Activated B cell treated with CpG ODN at 0.5 μM for 24 hours (primary cell): ENCODE measurements at regions not wholly inside any gene's neighbourhood (a gene's known extent, or its start where the extent isn't known, plus 50 kb on each side); places are given as distances from the start of the nearest gene placed in this dataset.

Experiments used
- ATAC-seq: fragments of 200-7000 bp; cut with Tn5 transposase; one replicate; pipeline ENCODE4 v1.10.0; 2021; ENCODE audit warnings: low read depth, mild to moderate bottlenecking, moderate library complexity
- CTCF ChIA-PET: fragments of 350-600 bp; sonication (Branson Sonifier 250); formaldehyde crosslinking; loops from one replicate; lab custom pipeline; 2021; ENCODE audit warnings: antibody characterized with exemption; lab: Charles Lee
- POLR2A ChIA-PET: fragments of 350-600 bp; sonication (Branson Sonifier 250); formaldehyde crosslinking; loops from one replicate; lab custom pipeline; 2021; ENCODE audit warnings: antibody characterized with exemption; lab: Charles Lee
- DNase-seq: peaks from one replicate; pipeline ENCODE4 v3.0.0; 2022
- H3K27ac Mint-ChIP-seq: one replicate; pipeline ENCODE4 v1.8.0; 2020; ENCODE audit warnings: mixed read lengths
- H3K27me3 Mint-ChIP-seq: one replicate; pipeline ENCODE4 v1.8.0; 2021; ENCODE audit warnings: mixed read lengths
- H3K36me3 Mint-ChIP-seq: one replicate; pipeline ENCODE4 v1.8.0; 2021; ENCODE audit warnings: low read depth, mixed read lengths
- H3K4me1 Mint-ChIP-seq: one replicate; pipeline ENCODE4 v1.8.0; 2021; ENCODE audit warnings: mixed read lengths
- H3K4me3 Mint-ChIP-seq: one replicate; pipeline ENCODE4 v1.8.0; 2020; ENCODE audit warnings: mild to moderate bottlenecking, mixed read lengths
- H3K9me3 Mint-ChIP-seq: one replicate; pipeline ENCODE4 v1.8.0; 2020; ENCODE audit warnings: mixed read lengths
- intact Hi-C: fragments of 100-400 bp; cut with micrococcal nuclease; formaldehyde crosslinking; loops from one replicate; pipeline ENCODE4 v1.15.1; 2024
- TF ChIP-seq, protein P1 (sequence below): fragments of 200-600 bp; IDR thresholded peaks from one replicate; pipeline ENCODE4 v1.8.0; 2022; ENCODE audit warnings: antibody characterized with exemption, mild to moderate bottlenecking

- Mint-ChIP-seq H3K4me1 (no peaks in the 10 kb centered on the region), H3K36me3 (no peaks in the 10 kb centered on the region), H3K27me3 (no peaks in the 10 kb centered on the region), H3K27ac (peak overlapping the region; percentile 14), H3K9me3 (peaks cover 2% of the 10 kb centered on the region), H3K4me3 (no peak overlapping the region)
- TF ChIP-seq, protein P1, sequence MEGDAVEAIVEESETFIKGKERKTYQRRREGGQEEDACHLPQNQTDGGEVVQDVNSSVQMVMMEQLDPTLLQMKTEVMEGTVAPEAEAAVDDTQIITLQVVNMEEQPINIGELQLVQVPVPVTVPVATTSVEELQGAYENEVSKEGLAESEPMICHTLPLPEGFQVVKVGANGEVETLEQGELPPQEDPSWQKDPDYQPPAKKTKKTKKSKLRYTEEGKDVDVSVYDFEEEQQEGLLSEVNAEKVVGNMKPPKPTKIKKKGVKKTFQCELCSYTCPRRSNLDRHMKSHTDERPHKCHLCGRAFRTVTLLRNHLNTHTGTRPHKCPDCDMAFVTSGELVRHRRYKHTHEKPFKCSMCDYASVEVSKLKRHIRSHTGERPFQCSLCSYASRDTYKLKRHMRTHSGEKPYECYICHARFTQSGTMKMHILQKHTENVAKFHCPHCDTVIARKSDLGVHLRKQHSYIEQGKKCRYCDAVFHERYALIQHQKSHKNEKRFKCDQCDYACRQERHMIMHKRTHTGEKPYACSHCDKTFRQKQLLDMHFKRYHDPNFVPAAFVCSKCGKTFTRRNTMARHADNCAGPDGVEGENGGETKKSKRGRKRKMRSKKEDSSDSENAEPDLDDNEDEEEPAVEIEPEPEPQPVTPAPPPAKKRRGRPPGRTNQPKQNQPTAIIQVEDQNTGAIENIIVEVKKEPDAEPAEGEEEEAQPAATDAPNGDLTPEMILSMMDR: no peak
- ChIA-PET CTCF (no interaction called here), POLR2A (no interaction called here)
- intact Hi-C loops: no loop called here
- DNase-seq: no peak
- ATAC-seq: no peak
Observed at GRCh38 chr11:97973352-97973857, 1047.3 kb upstream of the CNTN5 start.

DNA sequence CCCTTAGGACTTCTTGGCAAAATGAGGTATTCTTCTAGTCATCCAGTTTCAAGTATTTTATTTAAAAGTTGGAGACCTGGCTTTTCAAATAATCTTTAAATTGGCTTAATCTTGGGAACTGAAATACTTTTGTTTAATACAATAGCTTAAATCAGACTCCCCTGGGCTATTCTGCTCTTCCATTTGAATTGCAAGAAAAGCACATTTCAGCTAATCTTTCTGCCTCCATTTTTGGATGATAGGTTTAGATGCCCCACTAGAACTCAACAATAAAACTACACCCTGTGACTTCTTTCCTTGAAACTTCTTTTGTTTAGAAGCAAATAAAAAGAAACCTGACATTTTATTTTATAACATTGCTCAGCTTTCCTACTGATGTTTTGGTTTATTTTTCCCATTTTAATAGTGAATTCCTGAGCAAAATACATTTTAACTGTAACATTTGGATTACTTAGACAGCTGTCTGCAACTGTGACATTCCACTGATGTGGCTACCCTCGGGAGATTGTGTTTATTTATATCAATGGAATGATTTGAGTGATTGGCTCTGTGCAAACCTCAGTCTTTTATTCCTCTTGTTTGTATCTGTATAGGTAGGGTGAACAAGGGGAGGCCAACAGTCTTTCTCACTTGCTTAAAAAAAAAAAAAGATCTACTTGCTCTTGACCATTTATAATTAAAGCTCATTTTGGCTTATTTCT is 1045.8 kb upstream of the CNTN5 start:
- Mint-ChIP-seq H3K27ac (no peak overlapping the region), H3K27me3 (no peaks in the 10 kb centered on the region), H3K4me1 (no peaks in the 10 kb centered on the region), H3K4me3 (no peak overlapping the region), H3K36me3 (no peaks in the 10 kb centered on the region), H3K9me3 (peaks cover 2% of the 10 kb centered on the region)
- CTCF ChIA-PET: no interaction called here
- TF ChIP-seq, protein P1: no peak
- POLR2A ChIA-PET: no interaction called here
- DNase-seq (no peak), ATAC-seq (no peak)
- intact Hi-C loops: no loop called here

DNA sequence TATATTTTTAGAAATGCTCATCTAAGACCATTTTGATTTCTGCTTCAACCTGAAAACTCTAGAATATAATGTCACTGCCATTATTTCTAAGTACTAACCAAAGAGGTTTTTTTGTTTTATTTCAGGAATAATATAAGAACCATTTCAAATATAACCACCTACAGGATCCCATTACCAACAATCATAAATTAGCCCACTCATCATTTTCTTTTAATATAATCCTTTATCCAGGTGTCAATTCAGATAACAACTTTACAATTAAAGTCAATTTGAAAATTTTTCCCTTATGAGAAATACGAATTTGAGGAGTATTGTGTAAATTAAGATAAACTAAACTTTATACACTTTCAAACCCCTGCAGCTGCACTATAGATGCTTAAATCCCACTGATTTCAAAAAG is 1043.0 kb upstream of the CNTN5 start:
- Mint-ChIP-seq H3K9me3 (no peaks in the 10 kb centered on the region), H3K36me3 (no peaks in the 10 kb centered on the region), H3K4me3 (no peak overlapping the region), H3K27ac (no peak overlapping the region), H3K27me3 (no peaks in the 10 kb centered on the region), H3K4me1 (no peaks in the 10 kb centered on the region)
- ChIA-PET POLR2A (no interaction called here), CTCF (no interaction called here)
- TF ChIP-seq, protein P1: no peak
- ATAC-seq: no peak
- no peak for DNase-seq
- intact Hi-C loops: no loop called here

DNA sequence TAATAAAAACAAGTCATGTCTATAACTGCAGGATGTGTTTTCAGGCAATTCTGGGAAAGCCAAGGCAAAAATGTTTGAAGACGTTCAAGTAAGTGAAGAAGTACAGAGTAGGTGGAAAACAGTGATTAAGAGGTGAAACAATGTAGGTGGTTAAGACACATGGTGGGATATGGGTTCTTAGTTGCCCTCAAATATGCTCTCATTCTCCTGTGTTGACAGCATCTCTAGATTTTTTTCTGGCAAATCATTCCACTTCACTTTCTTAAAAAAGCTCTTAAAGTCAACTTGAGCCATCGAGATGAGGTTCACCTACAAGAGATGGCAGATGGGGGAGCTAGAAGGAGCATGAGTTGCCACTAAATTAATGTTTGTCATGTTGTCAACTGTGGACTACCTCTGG is 1041.0 kb upstream of the CNTN5 start:
- TF ChIP-seq, protein P1: no peak
- Mint-ChIP-seq H3K27ac (no peak overlapping the region), H3K36me3 (no peaks in the 10 kb centered on the region), H3K4me3 (no peak overlapping the region), H3K9me3 (no peaks in the 10 kb centered on the region), H3K27me3 (no peaks in the 10 kb centered on the region), H3K4me1 (no peaks in the 10 kb centered on the region)
- intact Hi-C loops: no loop called here
- ATAC-seq (no peak), DNase-seq (no peak)
- POLR2A ChIA-PET: no interaction called here
- CTCF ChIA-PET: no interaction called here

GRCh38 chr11:97982512-97982911 is 1038.2 kb upstream of the CNTN5 start:
- POLR2A ChIA-PET: no interaction called here

More at GRCh38 chr11:97982512-97982911, 1038.2 kb upstream of the CNTN5 start:
- CTCF ChIA-PET: no interaction called here
- H3K36me3 Mint-ChIP-seq: no peaks in the 10 kb centered on the region
- no peak overlapping the region for H3K27ac Mint-ChIP-seq
- no peaks in the 10 kb centered on the region for H3K27me3 Mint-ChIP-seq
- TF ChIP-seq, protein P1: no peak
- ATAC-seq: no peak
- no peaks in the 10 kb centered on the region for H3K4me1 Mint-ChIP-seq
- intact Hi-C loops: no loop called here
- no peak overlapping the region for H3K4me3 Mint-ChIP-seq
- DNase-seq: no peak
- H3K9me3 Mint-ChIP-seq: no peaks in the 10 kb centered on the region
